ENCODE measurements at regions not wholly inside any gene's neighbourhood (a gene's known extent, or its start where the extent isn't known, plus 50 kb on each side); places are given as distances from the start of the nearest gene placed in this dataset.

- intact Hi-C loops (cut with DNase I) = no loop called here
- TF ChIP-seq POLR2AphosphoS5 (IDR thresholded peaks at IDR 0.05) = no peak
- TF ChIP-seq CTCF (IDR thresholded peaks at IDR 0.05) = no peak
- TF ChIP-seq POLR2A (IDR thresholded peaks at IDR 0.05) = no peak
- Histone ChIP-seq H3K36me3 (no peaks in the 10 kb centered on the region), H3K4me3 (no peak overlapping the region), H3K4me1 (replicated peaks) (no peaks in the 10 kb centered on the region), H3K27me3 (replicated peaks; ENCODE audit: insufficient read depth) (no peaks in the 10 kb centered on the region), H3K27ac (no peak overlapping the region), H3K9me3 (no peaks in the 10 kb centered on the region)
- 94% methylated on average over 9 of the region's 9 CpGs for WGBS
- no peak for DNase-seq (ENCODE audit: low spot score)
Measured at GRCh38 chr7:54343511-54343910, 198.7 kb upstream of the VSTM2A start.

GRCh38 chr7:54345746-54346145 lies 196.4 kb upstream of the VSTM2A start:
- no peaks in the 10 kb centered on the region for H3K27me3 ChIP-seq (replicated peaks; ENCODE audit: insufficient read depth)
- 89% methylated on average over 1 of the region's 1 CpG for WGBS
- no peak overlapping the region for H3K4me3 ChIP-seq
- H3K27ac ChIP-seq = no peak overlapping the region
- no peak for TF ChIP-seq CTCF (IDR thresholded peaks at IDR 0.05)
- TF ChIP-seq POLR2A (IDR thresholded peaks at IDR 0.05) = no peak
- TF ChIP-seq POLR2AphosphoS5 (IDR thresholded peaks at IDR 0.05) = no peak
- H3K36me3 ChIP-seq = no peaks in the 10 kb centered on the region
- H3K9me3 ChIP-seq = no peaks in the 10 kb centered on the region
- no peaks in the 10 kb centered on the region for H3K4me1 ChIP-seq (replicated peaks)
- no peak for DNase-seq (ENCODE audit: low spot score)
- intact Hi-C loops (cut with DNase I) = no loop called here

GRCh38 chr7:54349229-54349628 lies 192.9 kb upstream of the VSTM2A start:
- Histone ChIP-seq H3K27ac (no peak overlapping the region), H3K36me3 (no peaks in the 10 kb centered on the region), H3K4me1 (replicated peaks) (no peaks in the 10 kb centered on the region), H3K4me3 (no peak overlapping the region), H3K27me3 (replicated peaks; ENCODE audit: insufficient read depth) (no peaks in the 10 kb centered on the region), H3K9me3 (no peaks in the 10 kb centered on the region)
- intact Hi-C loops (cut with DNase I) = no loop called here
- DNase-seq (ENCODE audit: low spot score) = no peak
- TF ChIP-seq POLR2A (IDR thresholded peaks at IDR 0.05) (no peak), POLR2AphosphoS5 (IDR thresholded peaks at IDR 0.05) (peak; percentile 31)
- 44% methylated on average over 3 of the region's 3 CpGs for WGBS

- intact Hi-C loops (cut with DNase I) = no loop called here
- 61% methylated on average over 8 of the region's 8 CpGs for WGBS
- no peaks in the 10 kb centered on the region for H3K9me3 ChIP-seq
- H3K36me3 ChIP-seq = no peaks in the 10 kb centered on the region
- H3K4me3 ChIP-seq = no peak overlapping the region
- H3K4me1 ChIP-seq (replicated peaks) = no peaks in the 10 kb centered on the region
- no peaks in the 10 kb centered on the region for H3K27me3 ChIP-seq (replicated peaks; ENCODE audit: insufficient read depth)
- no peak for DNase-seq (ENCODE audit: low spot score)
- TF ChIP-seq CTCF (IDR thresholded peaks at IDR 0.05) (no peak), POLR2AphosphoS5 (IDR thresholded peaks at IDR 0.05) (no peak), POLR2A (IDR thresholded peaks at IDR 0.05) (no peak)
- H3K27ac ChIP-seq = no peak overlapping the region
Measured at GRCh38 chr7:54354436-54354835, 187.7 kb upstream of the VSTM2A start.

- Histone ChIP-seq H3K27me3 (replicated peaks; ENCODE audit: insufficient read depth) (no peaks in the 10 kb centered on the region), H3K9me3 (no peaks in the 10 kb centered on the region), H3K4me1 (replicated peaks) (no peaks in the 10 kb centered on the region), H3K4me3 (no peak overlapping the region), H3K27ac (no peak overlapping the region), H3K36me3 (no peaks in the 10 kb centered on the region)
- intact Hi-C loops (cut with DNase I) = no loop called here
- no peak for DNase-seq (ENCODE audit: low spot score)
- WGBS = 91% methylated on average over 1 of the region's 1 CpG
- TF ChIP-seq POLR2A (IDR thresholded peaks at IDR 0.05) (no peak), CTCF (IDR thresholded peaks at IDR 0.05) (no peak), POLR2AphosphoS5 (IDR thresholded peaks at IDR 0.05) (no peak)
Measured at GRCh38 chr7:54355842-54356241, 186.3 kb upstream of the VSTM2A start.

Data from prostate gland (tissue), 2 donors.